ENCODE measurements at regions not wholly inside any gene's neighbourhood (a gene's known extent, or its start where the extent isn't known, plus 50 kb on each side); places are given as distances from the start of the nearest gene placed in this dataset.

- no peak for TF ChIP-seq POLR2A (IDR thresholded peaks at IDR 0.05)
- no peak for TF ChIP-seq CTCF (IDR thresholded peaks at IDR 0.05)
Measured at GRCh38 chr5:61598126-61598525, 266.1 kb downstream of the ZSWIM6 start.
